LNCaP clone FGC (cell line): ENCODE measurements at regions not wholly inside any gene's neighbourhood (a gene's known extent, or its start where the extent isn't known, plus 50 kb on each side); places are given as distances from the start of the nearest gene placed in this dataset.

Source experiments
- DNase-seq: peaks from one replicate; pipeline ENCODE4 v3.0.0-alpha.2; 2011; ENCODE audit warnings: low read depth
- H3K4me3 ChIP-seq: 2 replicates; pipeline ENCODE4 v1.5.1; 2011; ENCODE audit warnings: mild to moderate bottlenecking, low read depth, low read length, control low read depth
- CTCF ChIP-seq: IDR thresholded peaks from 2 replicates; pipeline ENCODE4 v1.5.1; 2012; ENCODE audit warnings: mild to moderate bottlenecking; ENCODE audit not compliant: control insufficient read depth, insufficient read depth; ENCODE audit errors: extremely low read depth

- no peak for TF ChIP-seq CTCF
Measured at GRCh38 chr18:73552171-73552570, 595.5 kb downstream of the FBXO15 start.

GRCh38 chr18:73551211-73551610 is 596.4 kb downstream of the FBXO15 start:
- no peak for TF ChIP-seq CTCF
- H3K4me3 ChIP-seq, result no peak overlapping the region
- no peak for DNase-seq

More at GRCh38 chr18:73552171-73552570, 595.5 kb downstream of the FBXO15 start:
- H3K4me3 ChIP-seq, result no peak overlapping the region
- DNase-seq, result no peak

GRCh38 chr18:73549236-73549635 is 598.4 kb downstream of the FBXO15 start:
- no peak overlapping the region for H3K4me3 ChIP-seq
- no peak for DNase-seq
- no peak for TF ChIP-seq CTCF

- no peak for DNase-seq
- no peak overlapping the region for H3K4me3 ChIP-seq
- no peak for TF ChIP-seq CTCF
Measured at GRCh38 chr18:73545472-73545871, 602.2 kb downstream of the FBXO15 start.

- no peak overlapping the region for H3K4me3 ChIP-seq
- TF ChIP-seq CTCF, result no peak
- no peak for DNase-seq
Measured at GRCh38 chr18:73544617-73545016, 603.0 kb downstream of the FBXO15 start.

GRCh38 chr18:73544032-73544431 is 603.6 kb downstream of the FBXO15 start:
- no peak overlapping the region for H3K4me3 ChIP-seq
- TF ChIP-seq CTCF, result no peak
- no peak for DNase-seq

- TF ChIP-seq CTCF, result no peak
- H3K4me3 ChIP-seq, result no peak overlapping the region
- no peak for DNase-seq
Measured at GRCh38 chr18:73535990-73536389, 611.6 kb downstream of the FBXO15 start.
